Stimulated activated effector memory CD8-positive, alpha-beta T cell treated with anti-CD3 and anti-CD28 coated beads, Interleukin-12 subunit alpha, Interleukin-12 subunit beta, amount 100 ng/mL, for 72 hours (primary cell): ENCODE measurements at regions not wholly inside any gene's neighbourhood (a gene's known extent, or its start where the extent isn't known, plus 50 kb on each side); places are given as distances from the start of the nearest gene placed in this dataset.

ENCODE experiments used
- ATAC-seq: fragments of 150-1000 bp; cut with Tn5 transposase; 2 replicates; pipeline ENCODE4 v1.10.0; 2021
- DNase-seq, 2 donors: peaks; one replicate each; pipeline ENCODE4 v3.0.0; 2021 to 2022; ENCODE audit warnings: low spot score in 2 of 2
- H3K27ac Mint-ChIP-seq: one replicate; pipeline ENCODE4 v1.8.0; 2022; ENCODE audit warnings: mild to moderate bottlenecking, mixed read lengths
- H3K36me3 Mint-ChIP-seq: one replicate; pipeline ENCODE4 v1.8.0; 2022; ENCODE audit warnings: mild to moderate bottlenecking, mixed read lengths
- H3K4me1 Mint-ChIP-seq: one replicate; pipeline ENCODE4 v1.8.0; 2022; ENCODE audit warnings: mixed read lengths
- H3K4me3 Mint-ChIP-seq: one replicate; pipeline ENCODE4 v1.8.0; 2022; ENCODE audit warnings: mild to moderate bottlenecking, mixed read lengths
- H3K9me3 Mint-ChIP-seq: one replicate; pipeline ENCODE4 v1.8.0; 2022; ENCODE audit warnings: mixed read lengths

DNA sequence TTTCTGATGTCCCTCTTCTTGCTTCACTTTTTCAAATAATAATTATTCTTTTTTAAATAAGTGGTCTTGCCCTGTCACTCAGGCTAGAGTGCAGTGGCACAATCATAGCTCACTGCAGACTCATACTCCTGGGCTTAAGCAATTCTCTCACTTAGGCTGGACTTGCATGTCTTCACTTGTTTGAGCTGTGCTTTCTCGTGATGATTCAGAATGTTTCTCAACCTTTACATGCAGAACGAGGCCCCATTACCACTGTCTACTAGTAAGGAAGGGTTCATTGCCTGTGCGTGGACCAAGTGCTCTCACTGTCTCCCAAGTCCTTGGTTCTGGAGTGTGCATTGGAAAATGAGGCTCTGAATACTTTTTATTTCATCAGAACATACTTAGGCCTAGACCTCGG lies 468.6 kb upstream of the COBL start:
- no peaks in the 10 kb centered on the region for H3K4me1 Mint-ChIP-seq
- DNase-seq (no peak), ATAC-seq (no peak)
- no peak overlapping the region for H3K27ac Mint-ChIP-seq
- H3K9me3 Mint-ChIP-seq, result peaks cover 24% of the 10 kb centered on the region
- no peaks in the 10 kb centered on the region for H3K36me3 Mint-ChIP-seq
- no peak overlapping the region for H3K4me3 Mint-ChIP-seq

DNA sequence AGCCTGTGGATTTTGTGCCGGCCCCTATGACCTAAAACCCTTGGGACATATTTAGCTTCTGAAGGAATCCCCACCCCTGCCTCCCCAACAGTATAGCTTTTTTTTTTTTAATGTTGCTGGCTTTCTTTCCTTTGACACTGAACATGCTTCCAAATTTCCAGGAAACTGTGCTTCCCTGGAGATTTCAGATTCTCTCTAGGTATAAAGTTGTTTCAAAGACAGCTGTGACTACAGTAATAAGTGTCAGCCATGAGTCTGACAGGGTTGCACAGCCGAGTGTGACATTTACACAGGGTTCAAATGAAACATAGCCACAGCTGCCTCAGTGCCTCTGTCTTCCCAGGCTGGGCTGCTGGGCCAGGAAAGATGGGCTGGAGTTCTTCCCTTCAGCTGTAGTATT lies 466.6 kb upstream of the COBL start:
- Mint-ChIP-seq H3K9me3 (peaks cover 29% of the 10 kb centered on the region), H3K27ac (no peak overlapping the region), H3K4me3 (no peak overlapping the region), H3K36me3 (no peaks in the 10 kb centered on the region), H3K4me1 (no peaks in the 10 kb centered on the region)
- ATAC-seq, result no peak
- DNase-seq, result no peak

DNA sequence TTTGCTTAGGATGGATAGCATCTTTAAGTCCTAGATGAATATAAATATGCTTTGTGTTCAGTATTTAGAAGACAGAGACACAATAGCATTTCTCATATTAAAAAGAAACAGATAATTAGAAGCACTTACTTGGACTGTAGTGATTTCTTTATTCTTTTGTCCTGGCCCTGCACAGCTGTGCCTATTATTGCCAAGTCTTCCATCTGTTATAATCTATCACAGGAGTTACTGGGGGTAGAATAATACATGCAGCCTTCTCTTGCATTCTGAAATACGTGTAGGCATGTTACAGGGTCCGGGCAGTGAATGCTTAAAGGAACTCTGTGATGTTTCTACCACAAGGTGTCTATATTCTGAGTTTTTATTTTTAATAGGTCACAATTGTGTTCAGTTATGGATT lies 461.5 kb upstream of the COBL start:
- H3K9me3 Mint-ChIP-seq, result peaks cover 27% of the 10 kb centered on the region
- no peaks in the 10 kb centered on the region for H3K4me1 Mint-ChIP-seq
- H3K4me3 Mint-ChIP-seq, result no peak overlapping the region
- ATAC-seq, result no peak
- H3K27ac Mint-ChIP-seq, result no peak overlapping the region
- DNase-seq, result no peak
- no peaks in the 10 kb centered on the region for H3K36me3 Mint-ChIP-seq

DNA sequence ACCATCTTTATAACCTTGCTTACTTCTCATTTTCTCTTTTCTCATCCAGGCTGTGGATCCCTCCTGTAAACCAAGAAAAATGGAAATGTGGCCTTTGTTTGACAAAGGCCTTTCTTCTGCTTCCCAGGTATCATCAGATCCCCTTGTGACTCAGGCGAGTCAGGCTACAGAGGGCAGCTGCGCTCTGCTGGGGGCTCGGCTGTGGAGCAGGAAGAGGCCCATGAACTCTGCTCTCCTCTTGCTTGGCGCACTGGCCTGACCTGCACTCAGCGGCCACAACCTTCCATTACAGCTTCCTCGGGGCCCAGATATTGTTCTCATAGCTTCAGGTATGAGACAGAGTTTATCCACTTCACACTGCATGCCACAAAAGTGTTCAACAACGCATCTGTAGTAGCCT lies 457.6 kb upstream of the COBL start:
- no peaks in the 10 kb centered on the region for H3K36me3 Mint-ChIP-seq
- no peak overlapping the region for H3K4me3 Mint-ChIP-seq
- no peak overlapping the region for H3K27ac Mint-ChIP-seq
- no peak for DNase-seq
- H3K4me1 Mint-ChIP-seq, result no peaks in the 10 kb centered on the region
- no peak for ATAC-seq
- peaks cover 13% of the 10 kb centered on the region for H3K9me3 Mint-ChIP-seq

DNA sequence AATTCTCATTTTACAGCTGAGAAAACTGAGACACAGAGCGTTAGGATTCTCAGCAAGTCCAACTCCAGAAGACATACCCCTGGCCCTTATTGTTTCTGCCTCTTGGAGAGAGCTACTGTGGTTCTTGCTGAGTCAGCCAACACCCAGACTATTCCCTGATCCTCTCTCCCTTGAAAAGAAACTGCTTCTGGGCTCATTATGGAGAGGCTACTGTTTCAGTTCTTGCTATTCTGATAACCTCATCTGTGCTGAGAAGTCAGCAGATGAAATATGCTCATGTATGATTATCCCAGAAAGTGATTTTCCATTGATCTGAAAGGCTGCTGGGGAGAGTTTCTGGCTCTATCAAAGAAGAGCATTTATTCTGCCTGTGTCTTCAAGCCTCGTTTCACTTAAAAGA lies 455.6 kb upstream of the COBL start:
- H3K27ac Mint-ChIP-seq, result no peak overlapping the region
- no peaks in the 10 kb centered on the region for H3K4me1 Mint-ChIP-seq
- no peak for ATAC-seq
- H3K36me3 Mint-ChIP-seq, result no peaks in the 10 kb centered on the region
- peaks cover 13% of the 10 kb centered on the region for H3K9me3 Mint-ChIP-seq
- no peak for DNase-seq
- no peak overlapping the region for H3K4me3 Mint-ChIP-seq

DNA sequence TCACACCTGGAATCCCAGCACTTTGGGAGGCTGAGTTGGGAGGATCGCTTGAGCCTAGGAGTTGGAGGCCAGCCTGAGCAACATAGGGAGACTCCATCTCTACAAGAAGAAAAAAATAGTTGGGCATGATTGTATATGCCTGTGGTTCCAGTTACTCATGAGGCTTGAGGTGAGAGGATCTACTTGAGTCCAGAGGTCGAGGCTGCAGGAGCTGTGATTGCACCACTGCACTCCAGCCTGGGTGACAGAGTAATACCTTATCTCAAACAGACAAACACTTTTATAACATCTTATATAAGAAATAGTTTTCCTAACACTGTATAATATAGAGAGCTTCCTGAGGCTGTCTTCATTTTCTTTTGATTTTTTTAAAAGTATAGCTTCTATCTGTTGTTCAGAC lies 448.4 kb upstream of the COBL start:
- DNase-seq, result no peak
- Mint-ChIP-seq H3K9me3 (peaks cover 12% of the 10 kb centered on the region), H3K4me3 (no peak overlapping the region), H3K4me1 (no peaks in the 10 kb centered on the region), H3K27ac (no peak overlapping the region), H3K36me3 (no peaks in the 10 kb centered on the region)
- no peak for ATAC-seq

DNA sequence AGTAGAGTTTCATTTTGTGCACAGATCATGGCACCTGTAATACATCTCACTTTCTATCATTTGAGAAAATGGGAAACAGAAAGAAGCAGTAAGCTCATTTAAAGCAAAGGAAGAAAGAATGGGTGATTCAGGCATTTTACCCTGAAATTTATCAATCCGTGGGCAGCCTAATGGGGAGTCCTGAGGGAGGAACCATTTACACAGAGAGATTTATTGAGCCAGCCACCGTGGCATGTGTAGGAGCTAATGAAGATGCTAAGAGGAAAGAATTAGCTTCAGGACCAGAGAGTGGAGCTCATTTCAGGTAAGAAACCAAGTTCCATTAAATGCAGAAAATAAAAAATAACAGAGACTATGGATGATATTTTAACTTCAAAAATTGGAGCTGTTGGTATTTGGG lies 443.4 kb upstream of the COBL start:
- peaks cover 16% of the 10 kb centered on the region for H3K9me3 Mint-ChIP-seq
- no peak for ATAC-seq
- H3K4me1 Mint-ChIP-seq, result no peaks in the 10 kb centered on the region
- H3K36me3 Mint-ChIP-seq, result no peaks in the 10 kb centered on the region
- DNase-seq, result no peak
- H3K27ac Mint-ChIP-seq, result no peak overlapping the region
- H3K4me3 Mint-ChIP-seq, result no peak overlapping the region

DNA sequence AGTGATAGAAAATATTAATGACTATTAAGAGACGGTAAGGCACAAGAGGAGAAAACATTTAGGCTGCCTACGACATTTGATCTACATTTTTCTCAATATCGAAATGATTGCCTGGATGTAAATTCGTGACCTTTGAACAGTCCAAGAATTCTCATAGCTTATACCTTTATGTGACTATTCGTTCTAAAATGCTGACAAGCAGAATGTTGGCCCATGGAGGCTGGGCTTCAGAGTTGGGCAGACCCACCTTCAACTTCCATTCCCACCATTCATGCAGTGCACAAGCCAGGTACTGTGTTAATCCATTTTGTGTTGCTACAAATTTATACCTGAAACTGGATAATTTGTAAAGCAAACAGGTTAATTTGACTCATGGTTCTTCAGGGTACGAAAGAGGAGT lies 441.4 kb upstream of the COBL start:
- no peak for ATAC-seq
- Mint-ChIP-seq H3K36me3 (no peaks in the 10 kb centered on the region), H3K27ac (no peak overlapping the region), H3K4me1 (no peaks in the 10 kb centered on the region), H3K4me3 (no peak overlapping the region), H3K9me3 (peaks cover 12% of the 10 kb centered on the region)
- no peak for DNase-seq

DNA sequence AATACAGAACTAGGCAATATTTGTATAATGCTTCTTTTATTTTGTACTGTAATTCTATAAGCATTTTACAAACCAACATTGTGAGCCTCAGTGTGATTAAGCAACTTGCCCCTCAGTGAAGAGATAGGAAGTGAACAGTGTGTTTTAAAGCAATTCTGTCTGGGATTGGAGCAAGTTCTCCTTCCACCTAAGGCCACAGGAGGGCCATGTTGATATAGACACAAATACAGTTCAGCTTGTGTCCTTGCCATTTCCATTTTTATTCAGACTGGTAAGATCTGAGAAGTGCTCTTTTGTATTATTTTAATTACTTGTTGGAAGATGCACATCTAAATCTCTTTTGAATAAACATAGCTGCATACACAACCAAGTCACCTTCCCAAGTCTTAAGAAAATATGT lies 416.3 kb upstream of the COBL start:
- peaks cover 12% of the 10 kb centered on the region for H3K9me3 Mint-ChIP-seq
- DNase-seq (no peak), ATAC-seq (no peak)
- no peaks in the 10 kb centered on the region for H3K4me1 Mint-ChIP-seq
- H3K36me3 Mint-ChIP-seq, result no peaks in the 10 kb centered on the region
- no peak overlapping the region for H3K27ac Mint-ChIP-seq
- H3K4me3 Mint-ChIP-seq, result no peak overlapping the region

DNA sequence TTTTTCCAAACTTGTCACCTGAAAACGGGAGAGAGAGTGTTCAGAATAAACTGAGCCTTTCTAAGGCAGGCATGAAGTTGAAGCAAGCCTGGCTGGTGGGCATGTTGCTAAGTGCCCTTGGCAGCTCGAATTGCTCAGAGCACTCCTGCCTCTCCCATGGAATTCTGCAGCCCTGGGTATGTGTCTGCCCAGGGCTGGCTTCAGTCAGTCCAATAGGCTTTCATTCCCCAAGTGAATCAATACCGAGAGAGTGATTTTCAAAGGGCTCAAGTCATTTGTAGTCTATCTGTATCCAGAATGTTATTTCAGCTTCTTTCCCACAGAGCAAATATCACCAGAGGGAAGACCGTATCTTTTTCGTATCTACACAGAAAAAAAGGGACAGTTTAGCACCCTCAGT lies 415.5 kb upstream of the COBL start:
- Mint-ChIP-seq H3K27ac (no peak overlapping the region), H3K4me1 (no peaks in the 10 kb centered on the region), H3K36me3 (no peaks in the 10 kb centered on the region), H3K4me3 (no peak overlapping the region), H3K9me3 (peaks cover 12% of the 10 kb centered on the region)
- ATAC-seq (no peak), DNase-seq (no peak)

DNA sequence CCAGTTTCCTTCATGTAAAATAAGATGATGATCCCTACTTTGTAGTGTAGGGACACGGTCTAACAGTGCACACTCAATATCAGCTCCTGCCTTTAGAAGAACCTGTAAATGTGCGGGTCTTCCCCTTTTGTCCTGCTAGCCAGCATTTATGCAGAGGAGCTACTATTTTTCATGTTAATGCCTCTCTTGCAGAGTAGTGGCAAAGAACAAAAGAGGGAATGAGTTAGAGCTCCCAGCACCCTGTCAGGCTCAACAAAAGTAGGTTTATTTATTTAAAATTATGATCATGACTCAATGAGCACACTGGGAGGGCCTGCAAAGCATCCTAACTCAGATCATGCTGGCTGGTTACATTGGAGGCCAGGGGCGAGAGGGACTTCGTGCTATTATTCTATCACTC lies 414.5 kb upstream of the COBL start:
- no peak for DNase-seq
- H3K27ac Mint-ChIP-seq, result no peak overlapping the region
- no peaks in the 10 kb centered on the region for H3K36me3 Mint-ChIP-seq
- H3K4me1 Mint-ChIP-seq, result no peaks in the 10 kb centered on the region
- no peak overlapping the region for H3K4me3 Mint-ChIP-seq
- peaks cover 12% of the 10 kb centered on the region for H3K9me3 Mint-ChIP-seq
- ATAC-seq, result no peak

DNA sequence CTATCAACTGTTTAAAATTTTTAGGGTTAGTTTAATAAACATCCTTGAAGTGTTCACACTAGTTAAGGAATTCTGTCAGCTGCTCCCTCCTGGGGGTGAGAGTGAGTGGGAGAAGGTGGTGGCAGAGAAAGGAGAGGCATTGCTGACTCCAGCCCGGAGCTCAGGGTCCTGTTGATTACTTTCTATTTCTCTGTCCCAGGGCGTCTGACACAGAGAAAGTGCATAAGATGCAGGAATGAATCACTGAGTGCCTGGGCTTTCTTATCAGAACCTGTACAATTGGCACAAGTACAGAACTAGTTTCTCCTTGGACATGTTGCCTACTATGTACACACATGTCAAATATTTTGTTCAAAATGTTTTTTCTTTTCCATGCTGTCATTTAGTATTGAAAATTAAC lies 410.8 kb upstream of the COBL start:
- H3K4me1 Mint-ChIP-seq, result no peaks in the 10 kb centered on the region
- H3K36me3 Mint-ChIP-seq, result no peaks in the 10 kb centered on the region
- ATAC-seq, result no peak
- no peak overlapping the region for H3K27ac Mint-ChIP-seq
- DNase-seq, result no peak
- H3K4me3 Mint-ChIP-seq, result no peak overlapping the region
- H3K9me3 Mint-ChIP-seq, result peaks cover 19% of the 10 kb centered on the region

DNA sequence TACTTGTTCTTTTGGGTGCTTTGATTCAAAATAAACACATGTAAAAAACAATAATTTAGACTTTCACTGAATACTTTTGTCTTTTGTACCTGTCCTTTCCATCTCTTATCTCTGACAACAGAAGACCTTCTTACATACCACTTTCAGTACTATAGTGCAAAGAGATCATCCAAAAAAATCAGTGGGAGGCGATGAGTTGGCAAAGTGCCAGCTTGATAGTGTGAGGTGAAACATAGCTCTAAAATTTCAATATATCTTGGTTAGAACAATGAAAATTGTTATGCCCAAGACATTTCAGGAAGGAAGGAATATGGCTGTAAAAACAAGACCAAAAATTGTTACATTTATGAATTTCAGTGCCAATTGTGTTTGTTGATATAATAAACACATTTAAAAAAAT lies 390.2 kb upstream of the COBL start:
- Mint-ChIP-seq H3K4me3 (no peak overlapping the region), H3K4me1 (no peaks in the 10 kb centered on the region), H3K9me3 (peaks cover 19% of the 10 kb centered on the region), H3K27ac (no peak overlapping the region), H3K36me3 (no peaks in the 10 kb centered on the region)
- ATAC-seq (no peak), DNase-seq (no peak)

DNA sequence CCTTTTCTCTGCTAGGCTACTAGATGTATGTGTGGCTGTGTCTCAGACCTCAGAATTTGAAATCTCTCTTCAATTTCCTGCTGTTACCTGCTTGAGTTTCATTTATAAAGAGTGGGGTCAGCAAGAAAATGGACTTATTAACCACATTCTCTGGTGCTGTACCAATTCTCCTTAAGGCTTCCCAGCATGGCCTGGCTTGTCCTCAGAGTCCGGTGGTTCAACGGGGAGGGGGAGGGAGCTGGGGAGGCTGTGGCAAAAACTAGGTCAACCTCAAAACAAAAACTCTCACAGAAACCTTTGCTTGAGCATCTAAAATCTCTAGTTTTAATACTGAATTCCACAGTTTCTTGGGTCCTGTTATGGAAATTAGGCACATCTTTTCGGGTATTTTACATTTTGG lies 389.1 kb upstream of the COBL start:
- no peak overlapping the region for H3K4me3 Mint-ChIP-seq

DNA sequence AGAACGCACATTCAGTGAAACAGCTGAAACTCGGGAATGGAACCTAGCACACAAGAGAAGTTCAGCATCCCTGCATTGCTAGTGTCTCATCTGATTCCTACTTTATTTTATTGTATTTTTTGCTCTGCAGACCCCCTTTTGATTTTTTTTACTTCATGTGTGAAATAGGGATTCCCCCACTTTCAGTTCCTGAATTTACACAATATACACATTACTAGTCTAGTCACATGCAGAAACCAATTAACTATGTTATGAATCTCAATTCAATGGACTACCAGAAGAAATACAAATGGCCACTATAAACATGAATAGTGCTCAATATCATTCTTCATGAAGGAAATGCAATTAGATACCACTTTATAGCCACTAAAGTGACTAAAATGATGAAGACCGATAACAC lies 386.1 kb upstream of the COBL start:
- H3K4me3 Mint-ChIP-seq, result no peak overlapping the region
- DNase-seq (no peak), ATAC-seq (no peak)
- no peaks in the 10 kb centered on the region for H3K4me1 Mint-ChIP-seq
- peaks cover 24% of the 10 kb centered on the region for H3K9me3 Mint-ChIP-seq
- no peak overlapping the region for H3K27ac Mint-ChIP-seq
- H3K36me3 Mint-ChIP-seq, result no peaks in the 10 kb centered on the region

More for the DNA sequence above, 389.1 kb upstream of the COBL start:
- H3K4me1 Mint-ChIP-seq, result no peaks in the 10 kb centered on the region
- ATAC-seq (no peak), DNase-seq (no peak)
- H3K36me3 Mint-ChIP-seq, result no peaks in the 10 kb centered on the region
- H3K9me3 Mint-ChIP-seq, result peaks cover 22% of the 10 kb centered on the region
- H3K27ac Mint-ChIP-seq, result no peak overlapping the region

DNA sequence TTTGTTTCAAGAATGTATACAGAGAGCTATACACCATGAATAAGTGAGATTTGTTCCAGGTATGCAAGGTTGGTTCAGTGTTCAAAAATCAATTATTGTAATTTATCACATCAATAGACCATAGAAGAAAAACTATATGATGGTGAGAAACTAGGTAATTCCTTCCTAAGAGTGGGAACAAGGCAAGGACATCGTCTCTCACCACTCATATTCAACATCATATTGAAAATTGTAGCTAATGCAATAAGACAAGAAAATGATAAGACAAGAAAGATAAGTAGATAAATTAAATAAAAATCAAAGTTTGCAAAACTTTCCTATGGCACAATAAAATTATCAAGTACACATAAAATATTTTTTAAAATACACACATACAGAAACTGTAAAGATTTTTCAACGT lies 385.3 kb upstream of the COBL start:
- DNase-seq (no peak), ATAC-seq (no peak)
- no peaks in the 10 kb centered on the region for H3K4me1 Mint-ChIP-seq
- no peaks in the 10 kb centered on the region for H3K36me3 Mint-ChIP-seq
- no peak overlapping the region for H3K27ac Mint-ChIP-seq
- H3K9me3 Mint-ChIP-seq, result peaks cover 22% of the 10 kb centered on the region
- H3K4me3 Mint-ChIP-seq, result no peak overlapping the region

DNA sequence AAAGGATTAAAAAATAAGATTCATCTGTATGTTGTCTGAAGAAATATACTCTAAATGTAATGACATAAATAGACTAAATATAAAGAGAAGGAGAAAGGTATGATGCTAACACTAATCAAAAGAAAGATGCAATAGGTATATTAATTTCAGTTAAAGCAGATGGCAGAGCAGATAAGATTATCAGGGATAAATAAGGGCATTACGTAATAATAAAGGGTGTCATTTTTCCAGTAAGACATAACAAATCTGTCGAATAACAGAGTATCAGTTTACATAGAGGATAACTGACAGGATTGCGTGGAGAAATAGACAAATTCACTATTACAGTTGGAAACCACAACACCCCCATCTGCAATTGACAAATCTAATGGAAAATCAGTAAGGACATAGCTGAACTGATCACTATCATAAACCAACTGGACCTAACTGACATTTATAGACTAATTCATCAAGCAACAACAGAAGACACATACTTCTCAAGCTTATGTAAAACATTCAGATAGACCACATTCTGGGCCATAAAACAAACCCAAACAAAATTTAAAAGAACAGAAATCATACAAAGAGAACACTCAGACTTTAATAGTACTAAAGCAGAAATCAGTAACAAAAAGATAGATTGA lies 384.1 kb upstream of the COBL start:
- no peaks in the 10 kb centered on the region for H3K36me3 Mint-ChIP-seq
- DNase-seq (no peak), ATAC-seq (no peak)
- H3K4me1 Mint-ChIP-seq, result no peaks in the 10 kb centered on the region
- peaks cover 15% of the 10 kb centered on the region for H3K9me3 Mint-ChIP-seq
- H3K27ac Mint-ChIP-seq, result no peak overlapping the region
- no peak overlapping the region for H3K4me3 Mint-ChIP-seq
